OCI-LY1 (cell line): ENCODE measurements at regions not wholly inside any gene's neighbourhood (a gene's known extent, or its start where the extent isn't known, plus 50 kb on each side); places are given as distances from the start of the nearest gene placed in this dataset.

Experiments
- H2AFZ ChIP-seq: fragments of 200-600 bp; sonication (generic), shearing (Covaris generic); 2 replicates; pipeline ENCODE4 v1.6.0; 2014; ENCODE audit warnings: antibody characterized with exemption, mild to moderate bottlenecking, low read length
- H3F3A ChIP-seq: fragments of 200-600 bp; sonication (generic), shearing (Covaris generic); 2 replicates; pipeline ENCODE4 v1.6.0; 2014; ENCODE audit warnings: mild to moderate bottlenecking, antibody characterized with exemption, low read length, moderate library complexity; ENCODE audit not compliant: insufficient read depth
- H3K27ac ChIP-seq: fragments of 200-600 bp; sonication (generic); 2 replicates; pipeline ENCODE4 v1.5.1; 2014; ENCODE audit warnings: low read length, mixed run types, mild to moderate bottlenecking, low read depth; ENCODE audit not compliant: poor library complexity, severe bottlenecking
- H3K27me3 ChIP-seq: fragments of 200-600 bp; sonication (generic); 2 replicates; pipeline ENCODE4 v1.6.0; 2014; ENCODE audit warnings: antibody characterized with exemption, mild to moderate bottlenecking, low read length, moderate library complexity; ENCODE audit not compliant: insufficient read depth
- H3K36me3 ChIP-seq: fragments of 200-600 bp; sonication (generic); 2 replicates; pipeline ENCODE4 v1.6.1; 2014; ENCODE audit warnings: mild to moderate bottlenecking, antibody characterized with exemption, low read length, moderate library complexity, mixed read lengths; ENCODE audit not compliant: insufficient read depth
- H3K4me1 ChIP-seq: fragments of 200-600 bp; sonication (generic); 2 replicates; pipeline ENCODE4 v1.5.1; 2014; ENCODE audit warnings: mild to moderate bottlenecking, low read length, moderate library complexity; ENCODE audit not compliant: insufficient read depth, severe bottlenecking
- H3K4me2 ChIP-seq: fragments of 200-600 bp; sonication (generic), shearing (Covaris generic); 2 replicates; pipeline ENCODE4 v1.6.1; 2014; ENCODE audit warnings: low read length
- H3K4me3 ChIP-seq: fragments of 200-600 bp; sonication (generic); 2 replicates; pipeline ENCODE4 v1.5.1; 2014; ENCODE audit warnings: low read length, low read depth, mild to moderate bottlenecking, mixed read lengths; ENCODE audit not compliant: poor library complexity, severe bottlenecking
- H3K79me2 ChIP-seq: fragments of 200-600 bp; shearing (Covaris generic); 2 replicates; pipeline ENCODE4 v1.6.1; 2016; ENCODE audit warnings: mixed run types, low read length, mixed read lengths; ENCODE audit not compliant: insufficient read depth
- H3K9ac ChIP-seq: fragments of 200-600 bp; sonication (generic), shearing (Covaris generic); 2 replicates; pipeline ENCODE4 v1.6.1; 2014; ENCODE audit warnings: mild to moderate bottlenecking, low read length, mixed read lengths
- H3K9me2 ChIP-seq: fragments of 200-600 bp; sonication (generic), shearing (Covaris generic); 2 replicates; pipeline ENCODE4 v1.6.1; 2014; ENCODE audit warnings: low read depth, mild to moderate bottlenecking, low read length, mixed read lengths
- H3K9me3 ChIP-seq: fragments of 200-600 bp; shearing (Covaris generic); 2 replicates; pipeline ENCODE4 v1.6.1; 2014; ENCODE audit warnings: low read length, mixed read lengths
- H4K20me1 ChIP-seq: fragments of 200-600 bp; sonication (generic), shearing (Covaris generic); 2 replicates; pipeline ENCODE4 v1.6.0; 2016; ENCODE audit warnings: mild to moderate bottlenecking, low read length; ENCODE audit not compliant: insufficient read depth
- EZH2 ChIP-seq: fragments of 200-600 bp; sonication (generic), shearing (Covaris generic); IDR thresholded peaks from 2 replicates; pipeline ENCODE4 v1.8.0; 2017; ENCODE audit warnings: borderline replicate concordance, mixed run types, mild to moderate bottlenecking, antibody characterized with exemption, low read length, moderate library complexity, mixed read lengths
- TF ChIP-seq, protein P1 (sequence below): fragments of 200-600 bp; sonication (generic), shearing (Covaris generic); IDR thresholded peaks from 2 replicates; pipeline ENCODE4 v1.5.1; 2017; ENCODE audit warnings: mild to moderate bottlenecking, antibody characterized with exemption, low read length, moderate library complexity, mixed read lengths

DNA sequence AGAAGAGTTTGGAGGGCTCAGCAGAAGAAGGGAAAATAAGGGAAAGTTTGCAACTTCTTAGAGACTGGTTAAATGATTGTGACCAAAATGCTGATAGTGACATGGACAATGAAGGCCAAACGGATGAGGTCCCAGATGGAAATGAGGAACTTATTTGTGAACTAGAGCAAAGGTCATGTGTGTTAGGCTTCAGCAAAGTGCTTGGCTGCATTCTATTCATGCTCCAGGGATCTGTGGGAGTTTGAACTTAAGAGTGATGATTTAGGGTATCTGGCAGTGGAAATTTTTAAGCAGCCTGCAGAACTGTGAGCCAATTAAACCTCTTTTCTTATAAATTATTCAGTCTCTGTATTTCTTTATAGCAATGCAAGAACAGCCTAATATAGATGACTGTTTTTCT, 88.9 kb upstream of the ARHGAP5 start:
- H2AFZ ChIP-seq: no peak overlapping the region
- H3K27me3 ChIP-seq: no peaks in the 10 kb centered on the region
- H3K27ac ChIP-seq: no peak overlapping the region
- TF ChIP-seq EZH2: no peak
- TF ChIP-seq, protein P1, sequence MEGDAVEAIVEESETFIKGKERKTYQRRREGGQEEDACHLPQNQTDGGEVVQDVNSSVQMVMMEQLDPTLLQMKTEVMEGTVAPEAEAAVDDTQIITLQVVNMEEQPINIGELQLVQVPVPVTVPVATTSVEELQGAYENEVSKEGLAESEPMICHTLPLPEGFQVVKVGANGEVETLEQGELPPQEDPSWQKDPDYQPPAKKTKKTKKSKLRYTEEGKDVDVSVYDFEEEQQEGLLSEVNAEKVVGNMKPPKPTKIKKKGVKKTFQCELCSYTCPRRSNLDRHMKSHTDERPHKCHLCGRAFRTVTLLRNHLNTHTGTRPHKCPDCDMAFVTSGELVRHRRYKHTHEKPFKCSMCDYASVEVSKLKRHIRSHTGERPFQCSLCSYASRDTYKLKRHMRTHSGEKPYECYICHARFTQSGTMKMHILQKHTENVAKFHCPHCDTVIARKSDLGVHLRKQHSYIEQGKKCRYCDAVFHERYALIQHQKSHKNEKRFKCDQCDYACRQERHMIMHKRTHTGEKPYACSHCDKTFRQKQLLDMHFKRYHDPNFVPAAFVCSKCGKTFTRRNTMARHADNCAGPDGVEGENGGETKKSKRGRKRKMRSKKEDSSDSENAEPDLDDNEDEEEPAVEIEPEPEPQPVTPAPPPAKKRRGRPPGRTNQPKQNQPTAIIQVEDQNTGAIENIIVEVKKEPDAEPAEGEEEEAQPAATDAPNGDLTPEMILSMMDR: no peak
- no peaks in the 10 kb centered on the region for H3K9me2 ChIP-seq
- no peaks in the 10 kb centered on the region for H3K36me3 ChIP-seq
- no peak overlapping the region for H3K4me2 ChIP-seq
- H3K4me3 ChIP-seq: no peak overlapping the region
- no peaks in the 10 kb centered on the region for H3K4me1 ChIP-seq
- no peaks in the 10 kb centered on the region for H3K9me3 ChIP-seq
- no peak overlapping the region for H3K9ac ChIP-seq
- no peaks in the 10 kb centered on the region for H4K20me1 ChIP-seq
- H3K79me2 ChIP-seq: no peaks in the 10 kb centered on the region
- no peaks in the 10 kb centered on the region for H3F3A ChIP-seq

DNA sequence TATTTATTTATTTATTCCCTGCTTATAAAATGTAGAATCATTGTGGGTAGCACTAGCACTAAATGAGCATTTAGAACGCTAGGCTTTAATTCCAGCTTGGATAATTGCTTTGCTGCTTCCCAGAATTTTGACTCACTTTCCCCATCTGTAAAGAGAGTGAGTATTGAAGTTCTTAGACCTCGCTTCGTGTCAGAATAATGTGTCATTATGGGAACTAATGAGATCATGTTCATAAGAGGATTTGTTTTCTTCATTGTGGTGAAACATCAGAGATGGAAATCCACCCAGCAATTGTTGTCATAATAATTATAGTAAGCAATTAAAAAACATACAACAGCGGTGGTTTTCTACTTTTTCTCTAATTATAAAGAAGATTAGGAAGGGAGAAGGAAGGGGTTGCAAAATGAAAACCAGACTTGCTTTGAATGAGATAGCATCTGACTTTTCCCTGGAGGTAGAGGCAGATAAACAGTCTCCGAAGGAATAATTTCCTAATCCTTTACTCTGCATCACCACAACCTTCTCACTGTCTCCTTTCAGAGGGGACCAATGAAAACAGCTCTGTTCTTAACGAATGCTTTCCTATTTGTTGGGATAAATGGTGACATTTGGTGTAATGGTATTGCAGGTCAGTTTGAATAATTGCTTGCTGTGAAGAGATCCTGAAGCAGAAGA, 86.8 kb upstream of the ARHGAP5 start:
- H3K9ac ChIP-seq: no peak overlapping the region
- no peak overlapping the region for H2AFZ ChIP-seq
- no peaks in the 10 kb centered on the region for H4K20me1 ChIP-seq
- H3K4me3 ChIP-seq: no peak overlapping the region
- no peaks in the 10 kb centered on the region for H3K9me3 ChIP-seq
- H3K4me2 ChIP-seq: no peak overlapping the region
- H3K4me1 ChIP-seq: no peaks in the 10 kb centered on the region
- H3K27ac ChIP-seq: no peak overlapping the region
- no peaks in the 10 kb centered on the region for H3K79me2 ChIP-seq
- no peaks in the 10 kb centered on the region for H3K36me3 ChIP-seq
- no peaks in the 10 kb centered on the region for H3K9me2 ChIP-seq
- H3K27me3 ChIP-seq: no peaks in the 10 kb centered on the region
- TF ChIP-seq EZH2: no peak
- TF ChIP-seq, protein P1: no peak
- no peaks in the 10 kb centered on the region for H3F3A ChIP-seq

DNA sequence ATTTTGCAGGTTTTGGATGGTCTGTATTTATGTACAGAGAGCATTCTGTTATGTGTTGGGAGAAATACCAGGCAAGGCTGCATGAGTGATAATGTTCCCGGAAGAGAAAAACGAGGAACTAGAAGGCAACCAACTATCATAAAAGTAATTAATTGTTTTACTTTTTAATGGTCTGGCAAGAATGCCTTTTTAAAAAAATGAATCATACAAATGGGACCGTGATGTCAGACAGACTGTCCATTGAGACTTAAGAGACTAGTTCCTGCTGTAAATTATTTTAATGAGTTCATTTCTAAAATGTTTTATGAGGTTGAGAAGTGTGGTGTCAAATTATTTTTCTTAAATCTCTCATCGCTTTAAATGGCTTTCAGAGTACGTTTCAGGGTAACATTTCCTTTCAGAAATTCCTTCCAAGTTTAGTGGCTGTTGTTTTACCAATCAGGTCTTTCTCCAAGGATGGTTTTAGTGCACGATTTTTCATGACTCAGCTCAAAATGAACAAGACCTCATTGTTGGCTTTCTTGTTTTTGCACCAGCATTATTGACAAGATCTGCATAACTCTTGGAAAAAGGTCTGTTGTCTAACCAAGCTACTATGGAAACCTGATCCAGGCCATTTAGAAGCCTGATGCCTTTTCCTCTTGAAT, 86.1 kb upstream of the ARHGAP5 start:
- Histone ChIP-seq H3K9ac (no peak overlapping the region), H3K9me3 (no peaks in the 10 kb centered on the region), H3K4me3 (no peak overlapping the region), H3F3A (no peaks in the 10 kb centered on the region), H3K9me2 (no peaks in the 10 kb centered on the region), H3K36me3 (no peaks in the 10 kb centered on the region), H4K20me1 (no peaks in the 10 kb centered on the region), H3K4me2 (no peak overlapping the region), H3K4me1 (no peaks in the 10 kb centered on the region), H3K79me2 (no peaks in the 10 kb centered on the region), H2AFZ (no peak overlapping the region), H3K27ac (no peak overlapping the region), H3K27me3 (no peaks in the 10 kb centered on the region)
- TF ChIP-seq, protein P1: no peak
- no peak for TF ChIP-seq EZH2
